Tibial nerve (tissue), 4 donors: ENCODE measurements at regions not wholly inside any gene's neighbourhood (a gene's known extent, or its start where the extent isn't known, plus 50 kb on each side); places are given as distances from the start of the nearest gene placed in this dataset.

Experiments used
- DNase-seq, 2 donors: peaks; one replicate each; pipeline ENCODE4 v3.0.0-alpha.2; 2019; ENCODE audit warnings: low spot score in 2 of 2
- H3K27ac ChIP-seq, 4 donors: fragments of 200-600 bp; sonication (generic) in 3 of 4; one replicate each; pipeline ENCODE4 v1.5.1; 2017 to 2019; ENCODE audit warnings: mild to moderate bottlenecking in 1 of 4
- H3K27me3 ChIP-seq, 2 donors: fragments of 200-600 bp; sonication (generic) in 1 of 2; one replicate each; pipeline versions ENCODE4 v1.5.1 to v1.6.0; 2017 to 2019
- H3K36me3 ChIP-seq, 3 donors: fragments of 200-600 bp; sonication (generic); one replicate each; pipeline ENCODE4 v1.5.1; 2018 to 2019
- H3K4me1 ChIP-seq, 4 donors: fragments of 200-600 bp; sonication (generic) in 3 of 4; one replicate each; pipeline ENCODE4 v1.5.1; 2017 to 2019
- H3K4me3 ChIP-seq, 4 donors: fragments of 200-600 bp; sonication (generic) in 3 of 4; one replicate each; pipeline ENCODE4 v1.5.1; 2017 to 2019; ENCODE audit warnings: mild to moderate bottlenecking in 1 of 4, moderate library complexity in 1 of 4
- H3K9me3 ChIP-seq, 4 donors: fragments of 200-600 bp; sonication (generic) in 3 of 4; one replicate each; pipeline ENCODE4 v1.5.1; 2017 to 2019
- EP300 ChIP-seq, 2 donors: sonication (generic); formaldehyde crosslinking; IDR thresholded peaks; one replicate each; pipeline ENCODE4 v1.6.1; 2017; ENCODE audit warnings: antibody characterized with exemption in 2 of 2, mild to moderate bottlenecking in 1 of 2
- POLR2A ChIP-seq, 2 donors: fragments of 450-650 bp; IDR thresholded peaks; one replicate each; pipeline ENCODE4 v1.6.1; 2017; ENCODE audit warnings: antibody characterized with exemption in 2 of 2, mild to moderate bottlenecking in 2 of 2, moderate library complexity in 2 of 2
- WGBS, 2 donors: methylation state at CpG; one replicate each; pipeline ENCODE4 v1.1.5; 2018; 5-methylcytosine and 5-hydroxymethylcytosine counted together
- TF ChIP-seq, protein P1 (sequence below), 5 experiments: fragments of 200-600 bp in 3 of 5; fragments of 450-650 bp in 2 of 5; sonication (generic) in 3 of 5; IDR thresholded peaks; one replicate each; pipeline ENCODE4 v1.5.1; 2016 to 2019; ENCODE audit warnings: antibody characterized with exemption in 5 of 5, mild to moderate bottlenecking in 3 of 5, moderate library complexity in 2 of 5

GRCh38 chr2:172345956-172346555, 81.3 kb upstream of the ITGA6 start:
- Histone ChIP-seq H3K27ac (no peak overlapping the region), H3K36me3 (no peaks in the 10 kb centered on the region), H3K9me3 (peaks cover 0 to 19% (median 0%) of the 10 kb centered on the region in 4 donors), H3K4me3 (no peak overlapping the region), H3K27me3 (no peaks in the 10 kb centered on the region), H3K4me1 (peaks cover 0 to 22% (median 7%) of the 10 kb centered on the region in 4 donors)
- DNase-seq: no peak
- TF ChIP-seq POLR2A (IDR thresholded peaks at IDR 0.05) (no peak), EP300 (IDR thresholded peaks at IDR 0.05) (no peak)
- TF ChIP-seq, protein P1, sequence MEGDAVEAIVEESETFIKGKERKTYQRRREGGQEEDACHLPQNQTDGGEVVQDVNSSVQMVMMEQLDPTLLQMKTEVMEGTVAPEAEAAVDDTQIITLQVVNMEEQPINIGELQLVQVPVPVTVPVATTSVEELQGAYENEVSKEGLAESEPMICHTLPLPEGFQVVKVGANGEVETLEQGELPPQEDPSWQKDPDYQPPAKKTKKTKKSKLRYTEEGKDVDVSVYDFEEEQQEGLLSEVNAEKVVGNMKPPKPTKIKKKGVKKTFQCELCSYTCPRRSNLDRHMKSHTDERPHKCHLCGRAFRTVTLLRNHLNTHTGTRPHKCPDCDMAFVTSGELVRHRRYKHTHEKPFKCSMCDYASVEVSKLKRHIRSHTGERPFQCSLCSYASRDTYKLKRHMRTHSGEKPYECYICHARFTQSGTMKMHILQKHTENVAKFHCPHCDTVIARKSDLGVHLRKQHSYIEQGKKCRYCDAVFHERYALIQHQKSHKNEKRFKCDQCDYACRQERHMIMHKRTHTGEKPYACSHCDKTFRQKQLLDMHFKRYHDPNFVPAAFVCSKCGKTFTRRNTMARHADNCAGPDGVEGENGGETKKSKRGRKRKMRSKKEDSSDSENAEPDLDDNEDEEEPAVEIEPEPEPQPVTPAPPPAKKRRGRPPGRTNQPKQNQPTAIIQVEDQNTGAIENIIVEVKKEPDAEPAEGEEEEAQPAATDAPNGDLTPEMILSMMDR (IDR thresholded peaks at IDR 0.05): no peak
- 79 to 86% methylated on average over 1 of the region's 1 CpG for WGBS, 2 donors

DNA sequence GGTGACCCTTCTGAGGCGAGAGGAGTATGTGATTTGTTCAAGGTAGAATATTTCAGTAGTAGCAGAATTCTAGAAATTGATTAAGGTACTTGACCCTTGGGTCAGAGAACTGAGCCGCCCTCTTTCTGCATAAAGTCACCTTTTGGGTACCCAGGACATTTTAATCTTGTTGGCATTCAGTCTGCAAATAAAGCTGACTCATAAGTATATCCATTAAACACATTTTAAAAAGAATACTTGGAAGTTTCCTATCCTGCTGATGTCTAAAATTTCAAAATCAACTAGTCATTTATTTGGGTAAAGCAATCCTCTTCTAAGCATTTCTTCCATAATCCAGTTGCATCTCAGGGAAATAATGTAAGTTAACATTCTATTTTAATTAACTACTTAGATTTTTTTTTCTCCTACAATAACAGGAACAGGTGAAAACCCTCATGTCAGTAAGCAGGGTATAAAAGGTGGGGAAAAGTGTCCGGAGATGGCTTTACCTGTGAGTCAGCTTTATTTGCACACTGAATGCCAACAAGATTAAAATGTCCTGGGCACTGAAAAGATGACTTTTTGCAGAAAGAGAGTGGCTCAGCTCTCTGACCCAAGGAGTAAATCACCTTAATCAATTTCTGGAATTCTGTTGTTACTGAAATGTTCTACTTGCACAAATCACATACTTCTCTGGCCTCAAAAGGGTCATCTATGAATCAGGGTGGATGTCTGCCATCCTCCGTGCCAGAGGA, 78.7 kb upstream of the ITGA6 start:
- 89 to 96% methylated on average over 4 of the region's 4 CpGs for WGBS, 2 donors
- peaks cover 0 to 19% (median 0%) of the 10 kb centered on the region in 4 donors for H3K9me3 ChIP-seq
- TF ChIP-seq EP300 (IDR thresholded peaks at IDR 0.05) (no peak), POLR2A (IDR thresholded peaks at IDR 0.05) (no peak)
- TF ChIP-seq, protein P1 (IDR thresholded peaks at IDR 0.05): no peak

DNA sequence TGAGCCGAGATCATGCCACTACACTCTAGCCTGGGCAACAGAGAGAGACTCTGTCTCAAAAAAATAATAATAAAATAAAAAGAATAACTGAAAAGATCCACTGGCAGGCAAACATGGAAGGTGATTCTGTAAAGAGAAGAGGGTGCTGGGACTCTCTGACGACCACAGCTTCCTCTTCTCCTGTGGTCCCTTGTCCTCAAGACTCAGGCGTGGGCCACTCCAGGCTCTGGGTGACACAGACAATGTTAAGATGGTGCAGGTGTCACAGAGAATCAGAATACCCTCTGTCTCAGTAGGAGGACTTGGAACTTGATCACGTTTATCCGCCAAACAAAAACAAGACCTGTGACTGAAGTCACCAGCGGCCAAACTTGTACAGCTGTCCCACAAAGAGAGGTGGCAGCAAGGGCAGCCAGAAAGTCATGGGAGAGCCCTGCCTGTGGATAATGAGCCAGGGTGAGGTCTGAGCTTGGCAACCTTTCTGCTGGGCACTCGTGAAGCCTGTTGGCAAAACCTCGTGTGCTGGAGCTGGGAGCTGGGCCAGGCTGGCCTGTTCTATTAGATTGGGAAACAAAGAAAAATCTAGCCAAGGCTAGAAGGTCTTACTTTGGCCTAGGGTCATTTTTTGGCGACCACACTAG, 76.4 kb upstream of the ITGA6 start:
- no peak overlapping the region for H3K4me3 ChIP-seq
- no peaks in the 10 kb centered on the region for H3K4me1 ChIP-seq
- peak overlapping the region in 1 of 4 donors; percentile 56 for H3K27ac ChIP-seq
- WGBS, 2 donors: 55 to 62% methylated on average over 9 of the region's 9 CpGs
- no peak for DNase-seq
- no peaks in the 10 kb centered on the region for H3K27me3 ChIP-seq
- no peak for TF ChIP-seq POLR2A (IDR thresholded peaks at IDR 0.05)
- H3K9me3 ChIP-seq: peaks cover 0 to 9% (median 0%) of the 10 kb centered on the region in 4 donors
- H3K36me3 ChIP-seq: no peaks in the 10 kb centered on the region

More for the DNA sequence above, 78.7 kb upstream of the ITGA6 start:
- Histone ChIP-seq H3K27ac (no peak overlapping the region), H3K36me3 (no peaks in the 10 kb centered on the region), H3K4me3 (no peak overlapping the region), H3K4me1 (no peaks in the 10 kb centered on the region), H3K27me3 (no peaks in the 10 kb centered on the region)
- no peak for DNase-seq

DNA sequence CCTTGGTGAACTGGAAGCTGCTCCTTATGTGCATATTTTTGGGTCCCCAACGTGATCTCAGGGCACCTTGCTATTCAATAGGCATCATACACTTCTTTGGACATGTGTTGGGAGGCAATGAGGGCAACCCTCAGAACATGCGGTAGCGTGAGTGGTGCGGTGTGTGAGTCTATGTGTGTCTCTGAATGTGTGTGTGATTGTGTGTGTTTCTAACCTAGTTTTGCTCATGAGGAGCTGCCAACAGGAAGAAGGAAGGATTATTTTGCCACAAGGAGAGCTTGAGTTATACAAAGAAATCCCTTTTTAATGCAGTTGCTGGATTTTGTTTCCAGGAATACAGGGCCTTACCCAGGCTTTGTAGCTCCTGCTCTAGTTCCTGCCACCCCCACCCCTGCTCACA, 75.8 kb upstream of the ITGA6 start:
- WGBS, 2 donors: 92 to 94% methylated on average over 4 of the region's 4 CpGs
- H3K36me3 ChIP-seq: no peaks in the 10 kb centered on the region

DNA sequence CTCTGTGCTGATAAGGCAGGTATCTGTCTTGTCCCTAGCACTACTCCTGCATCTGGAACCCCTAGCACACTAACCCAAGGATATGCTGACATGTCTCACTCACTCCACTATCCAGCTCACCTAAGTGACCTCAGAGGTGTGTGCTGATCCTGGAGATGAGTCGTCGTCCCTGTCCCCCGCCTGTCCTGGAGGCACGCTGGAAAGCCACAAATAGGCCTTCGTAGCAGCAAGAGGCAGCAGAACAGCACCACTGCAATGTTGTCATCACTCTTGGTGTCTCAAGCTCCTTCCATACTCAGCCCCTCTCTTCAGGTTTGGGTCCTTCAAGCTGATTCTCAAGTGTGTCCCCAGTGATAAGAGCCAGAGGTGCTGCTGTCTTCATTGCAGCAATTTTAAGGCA, 73.0 kb upstream of the ITGA6 start:
- Histone ChIP-seq H3K36me3 (no peaks in the 10 kb centered on the region), H3K27ac (no peak overlapping the region), H3K27me3 (no peaks in the 10 kb centered on the region), H3K9me3 (no peaks in the 10 kb centered on the region), H3K4me1 (peaks cover 0 to 26% (median 12%) of the 10 kb centered on the region in 4 donors), H3K4me3 (no peak overlapping the region)
- WGBS, 2 donors: 85 to 96% methylated on average over 5 of the region's 5 CpGs
- DNase-seq: no peak
- TF ChIP-seq, protein P1 (IDR thresholded peaks at IDR 0.05): no peak
- TF ChIP-seq POLR2A (IDR thresholded peaks at IDR 0.05) (no peak), EP300 (IDR thresholded peaks at IDR 0.05) (no peak)

More for the DNA sequence above, 75.8 kb upstream of the ITGA6 start:
- Histone ChIP-seq H3K4me3 (no peak overlapping the region), H3K27me3 (no peaks in the 10 kb centered on the region), H3K27ac (peak overlapping the region in 1 of 4 donors; percentile 56), H3K9me3 (peaks cover 0 to 9% (median 0%) of the 10 kb centered on the region in 4 donors), H3K4me1 (no peaks in the 10 kb centered on the region)
- TF ChIP-seq POLR2A (IDR thresholded peaks at IDR 0.05) (no peak), EP300 (IDR thresholded peaks at IDR 0.05) (no peak)
- TF ChIP-seq, protein P1 (IDR thresholded peaks at IDR 0.05): no peak
- no peak for DNase-seq
